ENCODE measurements at regions not wholly inside any gene's neighbourhood (a gene's known extent, or its start where the extent isn't known, plus 50 kb on each side); places are given as distances from the start of the nearest gene placed in this dataset.

DNA sequence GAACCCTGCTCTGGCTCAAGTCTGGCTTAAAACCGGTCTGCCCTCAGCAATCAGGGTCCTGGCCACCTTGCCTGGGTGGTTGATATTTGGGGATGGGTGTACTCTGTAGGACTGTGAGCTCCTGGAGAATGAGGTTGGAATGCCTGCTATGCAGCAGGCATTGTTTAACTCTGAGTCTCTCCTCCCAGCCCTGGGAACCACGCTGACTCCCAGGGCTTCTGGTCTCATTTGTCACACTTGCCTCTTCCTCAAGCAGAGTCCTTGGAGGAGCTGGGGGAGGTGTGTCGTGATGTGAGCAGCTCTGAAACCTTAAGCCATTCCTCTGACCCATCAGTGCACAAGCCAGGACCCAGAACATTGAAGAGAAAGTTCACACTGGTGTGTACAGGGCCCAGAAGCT is 340.1 kb downstream of the MN1 start (continued):
- TF ChIP-seq BCL11A (IDR thresholded peaks at IDR 0.05; ENCODE audit: low read depth in 2 of 2, low read length in 2 of 2) = no peak
- no peak for TF ChIP-seq KDM4A (IDR thresholded peaks at IDR 0.05; ENCODE audit: low read depth, low read length, severe bottlenecking)
- TF ChIP-seq EGR1 (IDR thresholded peaks at IDR 0.05; ENCODE audit: borderline replicate concordance, low read depth, low read length) = no peak
- TF ChIP-seq, protein P1, sequence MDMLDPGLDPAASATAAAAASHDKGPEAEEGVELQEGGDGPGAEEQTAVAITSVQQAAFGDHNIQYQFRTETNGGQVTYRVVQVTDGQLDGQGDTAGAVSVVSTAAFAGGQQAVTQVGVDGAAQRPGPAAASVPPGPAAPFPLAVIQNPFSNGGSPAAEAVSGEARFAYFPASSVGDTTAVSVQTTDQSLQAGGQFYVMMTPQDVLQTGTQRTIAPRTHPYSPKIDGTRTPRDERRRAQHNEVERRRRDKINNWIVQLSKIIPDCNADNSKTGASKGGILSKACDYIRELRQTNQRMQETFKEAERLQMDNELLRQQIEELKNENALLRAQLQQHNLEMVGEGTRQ (IDR thresholded peaks at IDR 0.05; ENCODE audit: low read length) = no peak
- peak; percentile 48; the same call in 1 of the 2 replicates for TF ChIP-seq TBP (IDR thresholded peaks at IDR 0.05; ENCODE audit: low read depth, low read length)
- TF ChIP-seq CHD2 (IDR thresholded peaks at IDR 0.05; ENCODE audit: low read length) = no peak
- TF ChIP-seq FOSL1 (IDR thresholded peaks at IDR 0.05; ENCODE audit: insufficient read depth, low read depth, low read length) = no peak
- TF ChIP-seq BRCA1 (IDR thresholded peaks at IDR 0.05; ENCODE audit: low read depth, low read length) = no peak
- no peak for TF ChIP-seq HDAC2 (IDR thresholded peaks at IDR 0.05; ENCODE audit: borderline replicate concordance in 1 of 2, low read depth in 2 of 2, low read length in 2 of 2)
- peak in 1 of 2 experiments; percentile 55; a peak in 2 of 3 replicates for TF ChIP-seq POLR2A (IDR thresholded peaks at IDR 0.05; ENCODE audit: control extremely low read depth in 1 of 2, low read depth in 2 of 2, low read length in 2 of 2)
- no peak for TF ChIP-seq BACH1 (IDR thresholded peaks at IDR 0.05; ENCODE audit: low read length)
- TF ChIP-seq SRF (IDR thresholded peaks at IDR 0.05; ENCODE audit: low read depth, low read length) = no peak
- no peak for TF ChIP-seq MAFK (IDR thresholded peaks at IDR 0.05; ENCODE audit: low read depth, low read length)
- no peak for TF ChIP-seq CREB1 (IDR thresholded peaks at IDR 0.05)
- no peak for TF ChIP-seq SAP30 (IDR thresholded peaks at IDR 0.05; ENCODE audit: insufficient read depth, insufficient replicate concordance, low read length)
- TF ChIP-seq JUND (IDR thresholded peaks at IDR 0.05; ENCODE audit: low read length) = 0 out of 2 replicates have a peak, but pooled peaks have one; percentile 67
- no peak for TF ChIP-seq SUZ12 (IDR thresholded peaks at IDR 0.05; ENCODE audit: low read length)
- TF ChIP-seq POU5F1 (IDR thresholded peaks at IDR 0.05; ENCODE audit: low read depth, low read length) = no peak

Data from H1 (cell line).